OCI-LY3 (cell line): ENCODE measurements at regions not wholly inside any gene's neighbourhood (a gene's known extent, or its start where the extent isn't known, plus 50 kb on each side); places are given as distances from the start of the nearest gene placed in this dataset.

ENCODE experiments used
- H2AFZ ChIP-seq: fragments of 200-600, 300-600 bp; shearing (Covaris generic); 2 replicates; pipeline ENCODE4 v1.6.0; 2014; ENCODE audit warnings: antibody characterized with exemption, low read depth, low read length
- H3K27ac ChIP-seq: fragments of 200-600, 300-600 bp; sonication (generic); 2 replicates; pipeline ENCODE4 v1.5.1; 2014; ENCODE audit warnings: mild to moderate bottlenecking, low read length, moderate library complexity, mixed read lengths
- H3K27me3 ChIP-seq: fragments of 200-600, 300-600 bp; sonication (generic); 2 replicates; pipeline ENCODE4 v1.6.1; 2014; ENCODE audit warnings: low read depth, low read length, mixed read lengths
- H3K36me3 ChIP-seq: fragments of 200-600, 300-600 bp; sonication (generic); replicated peaks from 2 replicates; pipeline ENCODE3; 2014; ENCODE audit warnings: low read depth, low read length, mixed read lengths
- H3K4me1 ChIP-seq: fragments of 300-600, 200-600 bp; sonication (generic); 2 replicates; pipeline ENCODE4 v1.6.1; 2014; ENCODE audit warnings: low read length, mixed read lengths
- H3K4me2 ChIP-seq: fragments of 200-600, 300-600 bp; sonication (generic); 2 replicates; pipeline ENCODE4 v1.6.1; 2014; ENCODE audit warnings: low read length, mixed read lengths
- H3K4me3 ChIP-seq: fragments of 300-600, 200-600 bp; sonication (generic); 2 replicates; pipeline ENCODE4 v1.5.1; 2014; ENCODE audit warnings: antibody characterized with exemption, mild to moderate bottlenecking, low read length, moderate library complexity
- H3K79me2 ChIP-seq: fragments of 300-600, 200-600 bp; shearing (Covaris generic); 2 replicates; pipeline ENCODE4 v1.6.1; 2014; ENCODE audit warnings: mild to moderate bottlenecking, low read length, mixed read lengths
- H3K9ac ChIP-seq: fragments of 300-600, 200-600 bp; shearing (Covaris generic); 2 replicates; pipeline ENCODE4 v1.6.0; 2014; ENCODE audit warnings: mild to moderate bottlenecking, low read length, moderate library complexity
- H3K9me3 ChIP-seq: fragments of 200-600, 300-600 bp; shearing (Covaris generic); 2 replicates; pipeline ENCODE4 v1.6.1; 2014; ENCODE audit warnings: low read length, mixed read lengths; ENCODE audit not compliant: insufficient read depth
- H4K20me1 ChIP-seq: fragments of 200-600, 300-600 bp; sonication (generic); 2 replicates; pipeline ENCODE4 v1.6.1; 2016; ENCODE audit warnings: low read length, mixed read lengths; ENCODE audit not compliant: insufficient read depth
- CTCF ChIP-seq: fragments of 200-600, 300-600 bp; sonication (generic); IDR thresholded peaks from 2 replicates; pipeline ENCODE4 v1.5.1; 2014; ENCODE audit warnings: antibody characterized with exemption, low read length, low read depth
- EZH2phosphoT487 ChIP-seq: fragments of 200-600 bp; shearing (Covaris generic); IDR thresholded peaks from 2 replicates; pipeline ENCODE4 v1.6.1; 2018; ENCODE audit warnings: antibody characterized with exemption, mixed run types, low read depth

- no peak overlapping the region for H3K9ac ChIP-seq
- no peaks in the 10 kb centered on the region for H3K79me2 ChIP-seq
- no peaks in the 10 kb centered on the region for H3K4me1 ChIP-seq
- no peaks in the 10 kb centered on the region for H4K20me1 ChIP-seq
- no peak overlapping the region for H2AFZ ChIP-seq
- no peaks in the 10 kb centered on the region for H3K36me3 ChIP-seq
- H3K4me3 ChIP-seq = no peak overlapping the region
- TF ChIP-seq EZH2phosphoT487 (no peak), CTCF (no peak)
- H3K4me2 ChIP-seq = no peak overlapping the region
- no peaks in the 10 kb centered on the region for H3K9me3 ChIP-seq
- no peak overlapping the region for H3K27ac ChIP-seq
- no peaks in the 10 kb centered on the region for H3K27me3 ChIP-seq
Observed at GRCh38 chr22:49176956-49177355, 650.7 kb downstream of the BRD1 start.

GRCh38 chr22:49170053-49170452, 657.6 kb downstream of the BRD1 start:
- Histone ChIP-seq H3K4me2 (no peak overlapping the region), H3K4me1 (no peaks in the 10 kb centered on the region), H2AFZ (no peak overlapping the region), H3K9ac (no peak overlapping the region), H3K27me3 (no peaks in the 10 kb centered on the region), H3K36me3 (no peaks in the 10 kb centered on the region), H4K20me1 (no peaks in the 10 kb centered on the region), H3K27ac (no peak overlapping the region), H3K9me3 (no peaks in the 10 kb centered on the region), H3K4me3 (no peak overlapping the region), H3K79me2 (no peaks in the 10 kb centered on the region)
- TF ChIP-seq CTCF = no peak
- no peak for TF ChIP-seq EZH2phosphoT487

- TF ChIP-seq CTCF (no peak), EZH2phosphoT487 (no peak)
- no peaks in the 10 kb centered on the region for H3K36me3 ChIP-seq
- H4K20me1 ChIP-seq = no peaks in the 10 kb centered on the region
- H3K4me3 ChIP-seq = no peak overlapping the region
- no peaks in the 10 kb centered on the region for H3K79me2 ChIP-seq
- H3K4me1 ChIP-seq = no peaks in the 10 kb centered on the region
- no peak overlapping the region for H2AFZ ChIP-seq
- no peak overlapping the region for H3K4me2 ChIP-seq
- H3K27me3 ChIP-seq = no peaks in the 10 kb centered on the region
- no peak overlapping the region for H3K27ac ChIP-seq
- no peaks in the 10 kb centered on the region for H3K9me3 ChIP-seq
- no peak overlapping the region for H3K9ac ChIP-seq
Observed at GRCh38 chr22:49169074-49169744, 658.5 kb downstream of the BRD1 start.

GRCh38 chr22:49168219-49168813, 659.4 kb downstream of the BRD1 start:
- no peaks in the 10 kb centered on the region for H4K20me1 ChIP-seq
- H3K36me3 ChIP-seq = no peaks in the 10 kb centered on the region
- H3K27ac ChIP-seq = no peak overlapping the region
- H3K9me3 ChIP-seq = no peaks in the 10 kb centered on the region
- H3K4me2 ChIP-seq = no peak overlapping the region
- no peaks in the 10 kb centered on the region for H3K4me1 ChIP-seq
- H2AFZ ChIP-seq = no peak overlapping the region
- no peak for TF ChIP-seq CTCF
- no peak for TF ChIP-seq EZH2phosphoT487
- H3K9ac ChIP-seq = no peak overlapping the region
- H3K4me3 ChIP-seq = no peak overlapping the region
- no peaks in the 10 kb centered on the region for H3K27me3 ChIP-seq
- H3K79me2 ChIP-seq = no peaks in the 10 kb centered on the region
